Epithelial cell of esophagus (primary cell): ENCODE measurements at regions not wholly inside any gene's neighbourhood (a gene's known extent, or its start where the extent isn't known, plus 50 kb on each side); places are given as distances from the start of the nearest gene placed in this dataset.

Experiments
- DNase-seq: peaks from one replicate; pipeline ENCODE4 v3.0.0; 2010; ENCODE audit warnings: low read depth
- H3K4me3 ChIP-seq: 2 replicates; pipeline ENCODE4 v1.5.1; 2011; ENCODE audit warnings: mild to moderate bottlenecking, low read length, control low read depth
- CTCF ChIP-seq: IDR thresholded peaks from 2 replicates; pipeline ENCODE4 v1.5.1; 2011; ENCODE audit warnings: low read depth, mild to moderate bottlenecking, low read length, control low read depth, inconsistent platforms; ENCODE audit not compliant: insufficient read depth; ENCODE audit errors: missing control alignments

DNA sequence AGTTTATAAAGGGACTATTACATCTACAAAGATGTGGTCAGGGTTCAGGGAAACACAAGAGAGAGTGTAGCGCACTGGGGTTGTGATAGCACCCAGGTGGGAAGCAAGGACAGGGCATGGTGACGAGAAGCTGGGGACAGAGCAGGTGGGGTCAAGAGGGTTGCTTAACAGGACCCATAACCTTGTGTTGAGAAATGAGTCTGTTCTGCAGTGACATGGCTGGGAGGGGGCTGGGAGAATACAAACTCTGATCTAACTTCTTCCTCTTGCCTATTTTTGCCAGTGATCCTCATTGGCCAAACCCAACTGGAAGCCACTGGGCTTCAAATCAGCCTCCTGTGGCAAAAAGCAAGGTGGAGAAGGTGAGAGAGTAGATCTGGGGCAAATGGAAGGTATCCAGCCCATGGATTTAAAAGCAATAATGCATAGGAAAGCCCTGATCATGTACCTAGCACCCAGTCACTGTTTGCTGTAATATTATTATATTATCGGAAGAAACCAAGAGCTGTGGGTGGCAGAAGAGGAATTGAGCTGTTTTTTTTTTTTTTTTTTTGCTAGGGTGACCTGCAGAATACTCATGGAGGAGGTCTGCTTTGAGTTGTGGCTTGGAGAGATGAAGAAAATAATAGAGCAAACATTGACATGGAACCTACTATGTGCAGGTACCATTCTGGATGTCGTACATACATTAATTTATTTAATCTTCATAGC is 76.9 kb upstream of the ZFHX3 start:
- H3K4me3 ChIP-seq: no peak overlapping the region
- no peak for DNase-seq
- no peak for TF ChIP-seq CTCF

DNA sequence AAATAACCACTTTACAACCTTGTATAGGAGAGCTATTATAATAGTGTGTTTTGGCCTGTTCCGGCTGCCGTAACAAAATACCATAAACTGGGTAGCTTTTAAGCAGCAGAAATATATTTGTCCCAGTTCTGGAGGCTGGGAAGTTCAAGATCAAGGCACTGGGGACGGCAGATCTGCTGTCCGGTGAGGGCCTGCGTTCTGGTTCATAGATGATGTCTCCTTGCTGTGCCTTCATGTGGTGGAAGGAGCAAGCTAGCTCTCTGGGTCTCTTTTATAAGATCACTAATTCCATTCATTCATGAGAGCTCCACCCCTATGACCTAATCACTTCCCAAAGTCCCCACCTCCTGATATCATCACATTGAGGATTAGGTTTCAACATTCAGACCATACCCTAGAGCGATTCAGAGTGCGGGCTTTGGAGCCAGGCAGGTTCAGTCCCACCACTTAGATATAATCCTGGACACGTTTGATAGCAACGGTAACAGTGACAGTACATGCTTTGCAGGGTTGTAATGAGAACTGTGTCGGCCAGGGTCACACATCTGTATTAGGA is 76.2 kb upstream of the ZFHX3 start:
- no peak for TF ChIP-seq CTCF
- H3K4me3 ChIP-seq: no peak overlapping the region
- DNase-seq: peak; percentile 56

DNA sequence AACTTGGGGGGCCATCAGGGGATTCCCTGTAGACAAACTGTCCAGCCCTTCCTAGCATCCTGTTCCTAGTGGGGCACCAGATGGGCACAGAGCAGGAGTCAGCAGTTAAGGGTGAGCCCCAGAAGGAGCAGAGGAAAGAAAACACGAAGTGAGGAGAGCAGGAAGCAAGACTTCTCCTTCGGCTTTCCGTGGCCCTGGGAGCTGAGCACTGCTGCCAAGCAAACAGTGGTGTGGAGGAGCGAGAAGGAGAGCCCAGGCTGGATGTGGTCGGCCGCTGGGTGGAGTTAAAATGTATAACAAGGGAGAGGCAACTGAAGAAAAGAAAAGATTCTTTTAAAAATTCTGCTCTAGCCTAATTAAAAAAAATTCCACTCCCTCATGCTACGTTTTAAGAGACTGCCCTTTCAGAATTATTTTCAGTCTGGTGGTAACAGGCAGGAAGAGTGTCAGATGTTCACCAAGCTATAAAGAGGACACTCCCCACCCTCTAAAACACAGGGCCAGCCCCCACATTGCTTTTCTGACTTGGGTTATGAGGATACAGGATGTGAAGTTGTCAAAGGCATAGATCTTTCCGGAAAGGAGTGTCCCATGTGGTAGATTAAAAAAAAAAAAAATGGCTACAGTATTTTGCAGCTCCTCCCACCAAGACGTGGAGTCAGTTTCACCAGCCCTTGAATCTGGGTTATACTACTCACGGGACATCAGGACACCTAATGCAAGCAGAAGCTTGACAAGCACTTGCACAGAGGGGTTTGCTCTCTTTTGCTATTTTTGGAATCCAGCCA is 74.9 kb upstream of the ZFHX3 start:
- no peak for DNase-seq
- TF ChIP-seq CTCF: no peak
- no peak overlapping the region for H3K4me3 ChIP-seq

DNA sequence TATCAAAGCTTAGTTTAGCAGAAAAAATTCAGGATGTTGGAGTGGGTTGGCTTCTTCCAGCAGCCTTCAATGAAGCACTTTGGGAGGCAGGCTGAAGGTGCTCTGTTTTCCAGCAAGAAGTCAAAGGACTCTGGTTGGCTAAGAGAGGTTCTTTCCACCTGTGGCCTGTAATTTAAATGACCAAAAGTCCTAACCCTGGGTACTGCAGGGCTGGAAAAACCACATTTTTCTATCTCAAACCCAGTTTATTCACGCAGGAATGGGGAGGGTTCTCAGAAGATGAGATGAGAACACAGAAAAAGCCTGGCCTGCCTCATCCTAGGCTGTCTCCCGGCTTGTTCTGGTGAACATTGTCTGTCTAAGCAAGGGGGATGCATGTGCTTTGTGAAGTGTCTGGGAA is 68.6 kb upstream of the ZFHX3 start:
- no peak for DNase-seq
- no peak for TF ChIP-seq CTCF
- no peak overlapping the region for H3K4me3 ChIP-seq

DNA sequence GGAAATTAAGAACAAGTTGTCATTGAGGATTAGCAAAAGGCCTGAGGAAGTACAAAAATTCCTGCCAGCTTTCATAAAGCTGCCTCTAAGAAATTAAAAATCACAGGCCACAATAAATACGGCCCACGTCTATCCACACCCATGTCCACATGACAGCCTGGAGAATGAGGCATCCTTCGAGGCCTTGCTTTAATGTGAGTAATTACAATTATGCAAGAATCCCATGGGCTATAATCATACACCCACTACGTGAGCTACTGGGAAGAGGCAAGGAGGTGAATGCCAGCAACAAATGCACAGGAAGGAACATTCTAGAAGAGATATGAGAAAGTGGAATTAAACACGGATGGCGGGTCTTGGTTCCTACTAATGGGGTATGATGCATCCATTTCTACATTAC is 65.4 kb upstream of the ZFHX3 start:
- DNase-seq: peak; percentile 91

More for the DNA sequence above, 65.4 kb upstream of the ZFHX3 start:
- no peak overlapping the region for H3K4me3 ChIP-seq
- TF ChIP-seq CTCF: no peak
